Prostate gland (tissue), 2 donors: ENCODE measurements at regions not wholly inside any gene's neighbourhood (a gene's known extent, or its start where the extent isn't known, plus 50 kb on each side); places are given as distances from the start of the nearest gene placed in this dataset.

ENCODE experiments used
- CTCF ChIP-seq, 4 experiments: fragments of 200-600 bp in 2 of 4; fragments of 450-650 bp in 2 of 4; sonication (generic) in 2 of 4; IDR thresholded peaks; 1 replicate in 3 of 4; 2 replicates in 1 of 4; pipeline ENCODE4 v1.5.1; 2016 to 2019; ENCODE audit warnings: antibody characterized with exemption in 4 of 4, mild to moderate bottlenecking in 2 of 4, moderate library complexity in 2 of 4
- POLR2A ChIP-seq: fragments of 450-650 bp; IDR thresholded peaks from one replicate; pipeline ENCODE4 v1.6.1; 2016; ENCODE audit warnings: antibody characterized with exemption, mild to moderate bottlenecking
- POLR2AphosphoS5 ChIP-seq: sonication (generic); formaldehyde crosslinking; IDR thresholded peaks from one replicate; pipeline ENCODE4 v1.6.1; 2017; ENCODE audit warnings: antibody characterized with exemption

GRCh38 chr2:125033871-125034270, 1008.8 kb downstream of the CNTNAP5 start:
- no peak for TF ChIP-seq POLR2AphosphoS5
- TF ChIP-seq CTCF (IDR thresholded peaks at IDR 0.05), result no peak
- no peak for TF ChIP-seq POLR2A
